ENCODE measurements at regions not wholly inside any gene's neighbourhood (a gene's known extent, or its start where the extent isn't known, plus 50 kb on each side); places are given as distances from the start of the nearest gene placed in this dataset.

DNA sequence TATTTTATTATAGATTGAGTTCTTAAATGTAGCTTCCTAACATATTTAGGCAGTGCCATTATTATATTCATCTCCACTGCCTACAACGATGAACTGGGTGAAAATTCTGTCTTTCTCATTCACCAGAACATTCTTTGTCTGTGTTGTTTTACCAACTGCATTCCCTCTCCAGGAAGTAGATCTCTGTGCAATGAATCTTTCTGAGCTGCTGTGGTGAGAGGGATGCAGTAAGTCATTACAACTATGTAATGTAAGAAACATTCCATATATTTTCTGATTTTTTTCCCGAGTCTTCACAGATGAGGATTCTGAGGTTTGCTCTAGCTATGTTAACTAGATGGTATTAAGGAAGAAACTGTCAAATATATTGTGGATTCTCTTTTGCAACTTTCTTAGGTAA lies 811.9 kb upstream of the PCDH7 start:
- TF ChIP-seq CTCF (IDR thresholded peaks at IDR 0.05; ENCODE audit: control extremely low read depth, extremely low read depth): no peak
- Histone ChIP-seq H3K4me1 (ENCODE audit: control insufficient read depth in 5 of 5, insufficient read depth in 5 of 5, low read length in 5 of 5) (no peaks in the 10 kb centered on the region), H3K27ac (ENCODE audit: low read depth in 1 of 2, low read length in 1 of 2) (no peak overlapping the region), H3K27me3 (ENCODE audit: control insufficient read depth in 3 of 3, insufficient read depth in 3 of 3, low read length in 2 of 3) (no peaks in the 10 kb centered on the region), H3K9ac (ENCODE audit: insufficient read depth in 1 of 2, low read length in 2 of 2) (no peak overlapping the region), H3K9me3 (ENCODE audit: control insufficient read depth in 4 of 4, insufficient read depth in 3 of 4, low read length in 3 of 4) (peaks cover 0 to 4% (median 0%) of the 10 kb centered on the region in 4 donors), H3K4me3 (no peak overlapping the region), H3K36me3 (ENCODE audit: control insufficient read depth in 4 of 4, insufficient read depth in 4 of 4, low read length in 4 of 4) (no peaks in the 10 kb centered on the region)
- ATAC-seq (ENCODE audit: insufficient read depth, low FRiP score) (no peak), DNase-seq (no peak)
- WGBS, 2 donors: 81 to 84% methylated on average over 2 of the region's 2 CpGs

GRCh38 chr4:29927895-29928294 lies 792.3 kb upstream of the PCDH7 start:
- H3K9ac ChIP-seq (ENCODE audit: insufficient read depth in 1 of 2, low read length in 2 of 2): no peak overlapping the region
- H3K4me3 ChIP-seq: no peak overlapping the region
- H3K27ac ChIP-seq (ENCODE audit: low read depth in 1 of 2, low read length in 1 of 2): no peak overlapping the region
- no peak for ATAC-seq (ENCODE audit: insufficient read depth, low FRiP score)
- TF ChIP-seq CTCF (IDR thresholded peaks at IDR 0.05; ENCODE audit: control extremely low read depth, extremely low read depth): no peak
- H3K9me3 ChIP-seq (ENCODE audit: control insufficient read depth in 4 of 4, insufficient read depth in 3 of 4, low read length in 3 of 4): peaks cover 0 to 2% (median 0%) of the 10 kb centered on the region in 4 donors
- H3K4me1 ChIP-seq (ENCODE audit: control insufficient read depth in 5 of 5, insufficient read depth in 5 of 5, low read length in 5 of 5): no peaks in the 10 kb centered on the region
- DNase-seq: peak in 2 of 3 donors; percentile 16 to 41
- 74% methylated on average over 2 of the region's 2 CpGs for WGBS, 2 donors
- H3K27me3 ChIP-seq (ENCODE audit: control insufficient read depth in 3 of 3, insufficient read depth in 3 of 3, low read length in 2 of 3): no peaks in the 10 kb centered on the region
- peaks cover 0 to 2% (median 0%) of the 10 kb centered on the region in 4 donors for H3K36me3 ChIP-seq (ENCODE audit: control insufficient read depth in 4 of 4, insufficient read depth in 4 of 4, low read length in 4 of 4)

DNA sequence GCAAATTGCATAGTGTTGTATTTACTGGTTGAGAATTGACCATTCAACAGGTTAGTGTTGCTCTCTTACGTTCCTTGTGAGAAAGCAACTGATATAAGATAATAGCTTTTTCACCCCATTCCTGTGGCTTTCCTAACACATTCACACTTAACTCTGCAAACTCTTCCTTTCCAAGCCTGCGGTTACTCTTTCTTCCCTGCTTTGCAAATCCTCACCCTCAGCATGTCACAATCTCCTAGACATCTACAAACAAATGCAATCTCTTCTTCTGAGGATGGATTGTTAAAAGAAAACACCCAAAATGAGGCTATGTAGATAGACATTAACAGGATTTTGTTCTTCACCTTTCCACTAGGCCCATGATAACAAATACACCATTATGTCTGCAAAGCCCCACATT lies 771.7 kb upstream of the PCDH7 start:
- WGBS, 2 donors: 87 to 88% methylated on average over 2 of the region's 2 CpGs
- Histone ChIP-seq H3K4me3 (no peak overlapping the region), H3K36me3 (ENCODE audit: control insufficient read depth in 4 of 4, insufficient read depth in 4 of 4, low read length in 4 of 4) (no peaks in the 10 kb centered on the region), H3K27me3 (ENCODE audit: control insufficient read depth in 3 of 3, insufficient read depth in 3 of 3, low read length in 2 of 3) (no peaks in the 10 kb centered on the region), H3K9me3 (ENCODE audit: control insufficient read depth in 4 of 4, insufficient read depth in 3 of 4, low read length in 3 of 4) (no peaks in the 10 kb centered on the region), H3K9ac (ENCODE audit: insufficient read depth in 1 of 2, low read length in 2 of 2) (no peak overlapping the region), H3K27ac (ENCODE audit: low read depth in 1 of 2, low read length in 1 of 2) (no peak overlapping the region), H3K4me1 (ENCODE audit: control insufficient read depth in 5 of 5, insufficient read depth in 5 of 5, low read length in 5 of 5) (no peaks in the 10 kb centered on the region)
- ATAC-seq (ENCODE audit: insufficient read depth, low FRiP score) (no peak), DNase-seq (no peak)
- no peak for TF ChIP-seq CTCF (IDR thresholded peaks at IDR 0.05; ENCODE audit: control extremely low read depth, extremely low read depth)

DNA sequence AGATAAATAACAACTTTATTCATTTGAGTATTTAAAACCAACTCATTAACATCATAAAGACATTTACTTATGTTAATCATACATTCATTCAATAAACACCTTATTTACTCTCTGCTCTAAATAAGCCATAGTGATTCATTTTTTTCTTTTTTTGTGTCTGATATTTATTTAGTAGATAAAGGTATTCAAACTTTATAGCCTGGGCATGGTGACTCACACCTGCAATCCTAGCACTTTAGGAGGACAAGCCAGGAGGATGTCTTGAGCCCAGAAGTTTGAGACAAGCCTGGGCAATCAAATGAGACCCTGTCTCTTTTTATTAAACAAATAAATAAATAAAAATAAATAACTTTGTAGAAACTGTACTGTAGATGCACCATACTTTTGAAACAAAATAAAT lies 771.3 kb upstream of the PCDH7 start:
- DNase-seq: no peak
- H3K27me3 ChIP-seq (ENCODE audit: control insufficient read depth in 3 of 3, insufficient read depth in 3 of 3, low read length in 2 of 3): no peaks in the 10 kb centered on the region

More for the DNA sequence above, 771.3 kb upstream of the PCDH7 start:
- no peak for ATAC-seq (ENCODE audit: insufficient read depth, low FRiP score)
- Histone ChIP-seq H3K36me3 (ENCODE audit: control insufficient read depth in 4 of 4, insufficient read depth in 4 of 4, low read length in 4 of 4) (no peaks in the 10 kb centered on the region), H3K9ac (ENCODE audit: insufficient read depth in 1 of 2, low read length in 2 of 2) (no peak overlapping the region), H3K27ac (ENCODE audit: low read depth in 1 of 2, low read length in 1 of 2) (no peak overlapping the region), H3K4me1 (ENCODE audit: control insufficient read depth in 5 of 5, insufficient read depth in 5 of 5, low read length in 5 of 5) (no peaks in the 10 kb centered on the region), H3K4me3 (no peak overlapping the region), H3K9me3 (ENCODE audit: control insufficient read depth in 4 of 4, insufficient read depth in 3 of 4, low read length in 3 of 4) (no peaks in the 10 kb centered on the region)
- no peak for TF ChIP-seq CTCF (IDR thresholded peaks at IDR 0.05; ENCODE audit: control extremely low read depth, extremely low read depth)
